Gastrocnemius medialis (tissue), 4 donors: ENCODE measurements at regions not wholly inside any gene's neighbourhood (a gene's known extent, or its start where the extent isn't known, plus 50 kb on each side); places are given as distances from the start of the nearest gene placed in this dataset.

Experiments used
- ATAC-seq, 2 donors: fragments of 150-250 bp; one replicate each; pipeline ENCODE4 v1.9.1; 2016
- DNase-seq, 2 donors: peaks; one replicate each; pipeline ENCODE4 v3.0.0-alpha.2; 2019
- H3K27ac ChIP-seq, 4 donors: fragments of 200-600 bp; sonication (generic); 1 replicate in 1 of 4; 2 replicates in 3 of 4; pipeline ENCODE4 v1.5.1; 2016 to 2018; ENCODE audit warnings: mild to moderate bottlenecking in 2 of 4, moderate library complexity in 1 of 4
- H3K27me3 ChIP-seq, 3 donors: fragments of 200-600 bp; sonication (generic) in 2 of 3; 1 replicate in 1 of 3; 2 replicates in 2 of 3; pipeline versions ENCODE4 v1.5.1 to v1.6.0; 2016 to 2019; ENCODE audit warnings: mild to moderate bottlenecking in 1 of 3, moderate library complexity in 1 of 3
- H3K36me3 ChIP-seq, 2 donors: fragments of 200-600 bp; sonication (generic) in 1 of 2; one replicate each; pipeline ENCODE4 v1.5.1; 2017 to 2018
- H3K4me1 ChIP-seq, 2 donors: fragments of 200-600 bp; sonication (generic) in 1 of 2; one replicate each; pipeline ENCODE4 v1.5.1; 2016 to 2017; ENCODE audit warnings: mild to moderate bottlenecking in 2 of 2
- H3K4me3 ChIP-seq, 4 donors: fragments of 200-600 bp; sonication (generic) in 3 of 4; 1 replicate in 1 of 4; 2 replicates in 3 of 4; pipeline ENCODE4 v1.5.1; 2016 to 2019; ENCODE audit warnings: mild to moderate bottlenecking in 2 of 4
- H3K9me3 ChIP-seq, 3 donors: fragments of 200-600 bp; sonication (generic) in 2 of 3; 1 replicate in 1 of 3; 2 replicates in 2 of 3; pipeline ENCODE4 v1.5.1; 2016 to 2019
- CTCF ChIP-seq, 5 experiments: fragments of 450-650 bp in 3 of 5; fragments of 200-600 bp in 2 of 5; sonication (generic) in 2 of 5; IDR thresholded peaks in 4 of 5; conservative IDR thresholded peaks in 1 of 5; 1 replicate in 4 of 5; 2 replicates in 1 of 5; pipeline ENCODE4 v1.5.1; 2016 to 2019; ENCODE audit warnings: antibody characterized with exemption in 5 of 5, mild to moderate bottlenecking in 3 of 5, moderate library complexity in 3 of 5
- POLR2A ChIP-seq, 2 donors: fragments of 450-650 bp; IDR thresholded peaks; one replicate each; pipeline ENCODE4 v1.6.1; 2017; ENCODE audit warnings: antibody characterized with exemption in 2 of 2, mild to moderate bottlenecking in 2 of 2, moderate library complexity in 2 of 2
- in situ Hi-C, 4 donors: fragments of 200-750 bp; cut with MboI; loops; one replicate each; pipeline versions ENCODE4 v1.15.0 to v1.8.0; 2017; ENCODE audit warnings: low sequenced_read_pairs in 4 of 4
- intact Hi-C: fragments of 100-400 bp; cut with DNase I; formaldehyde crosslinking; loops from one replicate; pipeline ENCODE4 v1.15.1; 2023; ENCODE audit warnings: low total_unique reads

GRCh38 chr2:17263570-17263968 lies 254.7 kb downstream of the RAD51AP2 start:
- H3K4me3 ChIP-seq: no peak overlapping the region
- in situ Hi-C loops: no loop called here
- H3K9me3 ChIP-seq: no peaks in the 10 kb centered on the region
- TF ChIP-seq POLR2A (IDR thresholded peaks at IDR 0.05): no peak
- no peak for TF ChIP-seq CTCF (IDR thresholded peaks at IDR 0.05 in 4 of 5, conservative IDR thresholded peaks at IDR 0.05 in 1 of 5)
- ATAC-seq (no peak), DNase-seq (no peak)
- H3K4me1 ChIP-seq: no peaks in the 10 kb centered on the region
- H3K36me3 ChIP-seq: no peaks in the 10 kb centered on the region
- no peak overlapping the region for H3K27ac ChIP-seq
- H3K27me3 ChIP-seq: no peaks in the 10 kb centered on the region
- intact Hi-C loops: no loop called here

GRCh38 chr2:17262854-17263569 lies 255.2 kb downstream of the RAD51AP2 start:
- no peak overlapping the region for H3K4me3 ChIP-seq
- no peak for ATAC-seq
- no peaks in the 10 kb centered on the region for H3K36me3 ChIP-seq
- no peak for DNase-seq
- H3K9me3 ChIP-seq: no peaks in the 10 kb centered on the region
- H3K27ac ChIP-seq: no peak overlapping the region
- in situ Hi-C loops (no loop called here), intact Hi-C loops (no loop called here)
- TF ChIP-seq POLR2A (IDR thresholded peaks at IDR 0.05): no peak
- no peak for TF ChIP-seq CTCF (IDR thresholded peaks at IDR 0.05 in 4 of 5, conservative IDR thresholded peaks at IDR 0.05 in 1 of 5)
- H3K27me3 ChIP-seq: no peaks in the 10 kb centered on the region
- H3K4me1 ChIP-seq: no peaks in the 10 kb centered on the region

- H3K4me3 ChIP-seq: no peak overlapping the region
- in situ Hi-C loops (no loop called here), intact Hi-C loops (no loop called here)
Observed at GRCh38 chr2:17259613-17260012, 258.6 kb downstream of the RAD51AP2 start.

GRCh38 chr2:17258861-17259260 lies 259.4 kb downstream of the RAD51AP2 start:
- DNase-seq (no peak), ATAC-seq (no peak)
- in situ Hi-C loops (no loop called here), intact Hi-C loops (no loop called here)
- H3K4me1 ChIP-seq: no peaks in the 10 kb centered on the region
- H3K9me3 ChIP-seq: no peaks in the 10 kb centered on the region
- no peak for TF ChIP-seq CTCF (IDR thresholded peaks at IDR 0.05 in 4 of 5, conservative IDR thresholded peaks at IDR 0.05 in 1 of 5)
- TF ChIP-seq POLR2A (IDR thresholded peaks at IDR 0.05): no peak
- no peak overlapping the region for H3K27ac ChIP-seq
- H3K27me3 ChIP-seq: no peaks in the 10 kb centered on the region
- H3K36me3 ChIP-seq: no peaks in the 10 kb centered on the region
- no peak overlapping the region for H3K4me3 ChIP-seq

More at GRCh38 chr2:17259613-17260012, 258.6 kb downstream of the RAD51AP2 start:
- no peaks in the 10 kb centered on the region for H3K4me1 ChIP-seq
- TF ChIP-seq POLR2A (IDR thresholded peaks at IDR 0.05): no peak
- TF ChIP-seq CTCF (IDR thresholded peaks at IDR 0.05 in 4 of 5, conservative IDR thresholded peaks at IDR 0.05 in 1 of 5): no peak
- no peak for ATAC-seq
- H3K27me3 ChIP-seq: no peaks in the 10 kb centered on the region
- H3K27ac ChIP-seq: no peak overlapping the region
- H3K36me3 ChIP-seq: no peaks in the 10 kb centered on the region
- H3K9me3 ChIP-seq: no peaks in the 10 kb centered on the region
- no peak for DNase-seq
